ENCODE measurements at regions not wholly inside any gene's neighbourhood (a gene's known extent, or its start where the extent isn't known, plus 50 kb on each side); places are given as distances from the start of the nearest gene placed in this dataset.

DNA sequence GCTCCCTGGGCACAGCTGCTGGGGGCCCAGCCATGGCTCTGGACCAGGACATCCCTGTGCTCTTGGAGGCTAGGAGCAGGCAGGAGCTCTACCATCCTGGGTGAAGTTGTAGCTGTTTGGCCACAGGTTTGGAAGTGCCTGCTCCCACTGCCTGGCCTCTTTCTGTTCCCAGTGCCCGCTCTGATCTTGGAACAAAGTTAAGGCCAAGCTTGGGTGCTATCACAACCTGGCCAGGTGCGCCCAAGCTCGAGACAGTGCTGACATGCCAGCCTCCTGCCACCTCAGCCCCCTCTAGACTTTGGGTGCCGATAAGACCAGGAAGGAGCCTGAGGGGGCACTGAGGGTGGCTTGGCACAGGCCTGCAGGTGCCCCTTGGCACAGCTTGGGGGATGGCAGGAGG lies 686.1 kb upstream of the AADAT start:
- TF ChIP-seq, protein P1, sequence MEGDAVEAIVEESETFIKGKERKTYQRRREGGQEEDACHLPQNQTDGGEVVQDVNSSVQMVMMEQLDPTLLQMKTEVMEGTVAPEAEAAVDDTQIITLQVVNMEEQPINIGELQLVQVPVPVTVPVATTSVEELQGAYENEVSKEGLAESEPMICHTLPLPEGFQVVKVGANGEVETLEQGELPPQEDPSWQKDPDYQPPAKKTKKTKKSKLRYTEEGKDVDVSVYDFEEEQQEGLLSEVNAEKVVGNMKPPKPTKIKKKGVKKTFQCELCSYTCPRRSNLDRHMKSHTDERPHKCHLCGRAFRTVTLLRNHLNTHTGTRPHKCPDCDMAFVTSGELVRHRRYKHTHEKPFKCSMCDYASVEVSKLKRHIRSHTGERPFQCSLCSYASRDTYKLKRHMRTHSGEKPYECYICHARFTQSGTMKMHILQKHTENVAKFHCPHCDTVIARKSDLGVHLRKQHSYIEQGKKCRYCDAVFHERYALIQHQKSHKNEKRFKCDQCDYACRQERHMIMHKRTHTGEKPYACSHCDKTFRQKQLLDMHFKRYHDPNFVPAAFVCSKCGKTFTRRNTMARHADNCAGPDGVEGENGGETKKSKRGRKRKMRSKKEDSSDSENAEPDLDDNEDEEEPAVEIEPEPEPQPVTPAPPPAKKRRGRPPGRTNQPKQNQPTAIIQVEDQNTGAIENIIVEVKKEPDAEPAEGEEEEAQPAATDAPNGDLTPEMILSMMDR (IDR thresholded peaks at IDR 0.05; ENCODE audit: low read length, missing control alignments), result no peak
- no peak for DNase-seq (ENCODE audit: low read depth)
- no peak overlapping the region for H3K4me3 ChIP-seq (replicated peaks; ENCODE audit: low read depth, low read length)

DNA sequence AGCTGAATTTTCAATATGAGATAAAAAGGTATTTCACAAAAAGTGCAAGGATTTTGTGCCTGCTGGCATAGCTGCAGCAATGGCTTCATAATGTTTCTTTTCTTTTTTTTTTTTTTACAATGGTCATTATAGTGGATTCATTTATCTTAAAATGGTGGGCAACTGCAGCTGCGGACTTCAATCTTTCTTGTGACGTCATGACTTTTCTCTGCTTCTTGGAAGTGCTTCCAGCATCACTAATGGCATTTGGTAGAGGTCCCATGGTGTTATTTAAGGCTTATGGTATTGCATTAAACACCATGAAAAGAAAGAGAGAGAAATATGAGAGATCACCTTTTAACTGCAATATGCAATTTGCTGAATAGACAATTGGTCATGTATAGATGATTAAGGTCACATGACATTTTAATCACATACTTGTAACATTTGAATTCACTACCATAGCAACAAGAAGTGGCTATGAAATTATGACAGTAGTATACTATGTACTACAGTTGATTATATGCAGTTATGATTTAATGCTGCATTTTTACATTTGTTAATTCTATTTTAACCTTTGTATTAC lies 684.0 kb upstream of the AADAT start:
- H3K4me3 ChIP-seq (replicated peaks; ENCODE audit: low read depth, low read length), result no peak overlapping the region
- DNase-seq (ENCODE audit: low read depth), result no peak
- TF ChIP-seq, protein P1 (IDR thresholded peaks at IDR 0.05; ENCODE audit: low read length, missing control alignments), result no peak

DNA sequence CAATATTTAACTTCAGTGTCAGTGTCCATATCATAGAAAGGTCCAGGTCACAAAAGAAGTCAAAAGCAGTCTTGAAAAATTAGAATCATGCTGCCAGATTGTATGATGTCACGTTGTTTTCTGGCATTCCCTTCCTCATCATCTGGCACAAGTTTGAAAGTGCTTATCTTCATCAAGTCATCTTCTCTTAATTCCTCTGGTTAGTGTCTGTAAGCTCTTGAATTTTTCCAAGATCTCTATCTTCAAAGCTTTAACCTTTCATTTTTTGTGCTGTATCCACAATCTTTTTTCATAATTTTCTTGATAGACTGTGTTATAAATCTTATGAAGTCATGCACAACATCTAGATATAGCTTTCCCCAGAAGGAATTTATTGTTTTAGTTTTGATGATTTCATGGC lies 682.7 kb upstream of the AADAT start:
- DNase-seq (ENCODE audit: low read depth), result no peak
- no peak overlapping the region for H3K4me3 ChIP-seq (replicated peaks; ENCODE audit: low read depth, low read length)
- TF ChIP-seq, protein P1 (IDR thresholded peaks at IDR 0.05; ENCODE audit: low read length, missing control alignments), result no peak

DNA sequence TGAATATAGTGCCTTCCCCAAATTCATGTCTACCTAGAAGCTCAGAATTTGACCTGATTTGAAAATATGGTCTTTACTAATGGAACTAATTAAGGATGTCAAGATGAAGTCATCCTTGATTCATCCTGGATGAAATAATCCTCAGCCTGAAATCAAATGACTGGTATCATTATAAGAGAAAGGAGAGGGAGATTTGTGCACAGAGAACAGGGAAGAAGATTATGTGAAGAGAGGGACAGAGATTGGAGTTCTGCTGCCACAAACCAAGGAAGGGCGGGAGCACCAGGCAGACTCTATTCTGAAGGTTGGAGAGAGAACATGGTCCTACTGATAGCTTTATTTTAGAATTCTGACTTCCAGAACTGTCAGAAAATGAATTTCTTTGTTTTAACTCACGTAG lies 680.9 kb upstream of the AADAT start:
- no peak overlapping the region for H3K4me3 ChIP-seq (replicated peaks; ENCODE audit: low read depth, low read length)
- no peak for DNase-seq (ENCODE audit: low read depth)
- TF ChIP-seq, protein P1 (IDR thresholded peaks at IDR 0.05; ENCODE audit: low read length, missing control alignments), result no peak

DNA sequence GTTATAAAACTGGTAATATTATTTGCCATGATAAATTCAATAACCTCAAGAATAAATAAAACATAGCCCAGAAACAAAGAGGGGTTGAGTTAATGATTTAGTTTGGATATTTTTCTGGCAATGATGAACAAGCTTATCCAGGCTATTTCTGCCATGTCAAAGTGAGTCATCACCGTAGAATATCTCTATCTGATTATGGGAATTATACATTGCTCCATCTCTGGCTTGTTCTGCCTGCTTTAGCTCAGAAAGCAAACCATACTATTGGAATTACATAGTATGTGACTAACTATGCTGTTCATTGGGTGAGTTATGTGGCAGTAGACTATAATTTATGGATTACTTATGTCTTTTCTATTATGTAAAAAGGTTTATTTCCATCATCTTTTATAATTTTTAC lies 680.1 kb upstream of the AADAT start:
- no peak overlapping the region for H3K4me3 ChIP-seq (replicated peaks; ENCODE audit: low read depth, low read length)
- DNase-seq (ENCODE audit: low read depth), result no peak
- TF ChIP-seq, protein P1 (IDR thresholded peaks at IDR 0.05; ENCODE audit: low read length, missing control alignments), result no peak

DNA sequence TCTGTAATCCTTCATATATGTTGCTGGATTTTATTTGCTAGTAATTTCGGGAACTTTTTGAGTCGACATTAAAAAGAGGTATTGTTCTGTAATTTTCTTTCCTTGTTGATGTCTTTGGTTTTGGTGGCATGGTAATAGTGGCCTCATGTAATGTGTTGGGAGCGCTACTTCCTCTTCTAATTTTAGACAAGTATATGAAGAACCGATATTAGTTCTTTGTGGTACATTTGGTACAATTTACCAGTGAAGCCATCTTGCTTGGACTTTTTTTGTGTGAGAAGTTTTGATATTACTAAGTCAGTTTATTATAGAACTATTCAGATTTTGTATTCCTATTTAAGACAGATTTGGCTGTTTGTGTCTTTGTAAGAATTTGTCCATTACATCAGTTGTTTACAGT lies 669.2 kb upstream of the AADAT start:
- no peak for DNase-seq (ENCODE audit: low read depth)
- no peak overlapping the region for H3K4me3 ChIP-seq (replicated peaks; ENCODE audit: low read depth, low read length)
- TF ChIP-seq, protein P1 (IDR thresholded peaks at IDR 0.05; ENCODE audit: low read length, missing control alignments), result no peak

DNA sequence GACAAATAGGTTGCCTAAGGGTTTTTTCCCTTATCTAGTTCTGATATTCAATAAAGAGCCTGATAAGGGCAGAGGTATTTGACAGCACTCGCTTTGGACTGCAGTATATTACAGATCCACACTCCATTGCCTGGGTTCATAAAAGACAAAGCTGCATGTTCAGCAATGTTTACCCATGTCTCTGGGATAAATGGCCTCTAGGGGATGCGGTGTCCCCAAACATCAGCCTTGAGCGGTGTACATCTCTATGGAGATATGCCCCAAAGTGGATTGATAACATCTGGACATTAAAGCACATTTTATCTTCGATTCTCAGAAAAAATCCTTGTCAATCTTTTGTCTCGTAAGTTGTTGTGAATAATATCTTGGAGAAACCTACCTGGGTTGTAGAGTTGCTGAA lies 660.8 kb upstream of the AADAT start:
- TF ChIP-seq, protein P1 (IDR thresholded peaks at IDR 0.05; ENCODE audit: low read length, missing control alignments), result no peak
- DNase-seq (ENCODE audit: low read depth), result no peak
- H3K4me3 ChIP-seq (replicated peaks; ENCODE audit: low read depth, low read length), result no peak overlapping the region

Data from fibroblast of pulmonary artery (primary cell).